Epithelial cell of esophagus (primary cell): ENCODE measurements at regions not wholly inside any gene's neighbourhood (a gene's known extent, or its start where the extent isn't known, plus 50 kb on each side); places are given as distances from the start of the nearest gene placed in this dataset.

Source experiments
- DNase-seq: peaks from one replicate; pipeline ENCODE4 v3.0.0; 2010; ENCODE audit warnings: low read depth
- H3K4me3 ChIP-seq: 2 replicates; pipeline ENCODE4 v1.5.1; 2011; ENCODE audit warnings: mild to moderate bottlenecking, low read length, control low read depth
- TF ChIP-seq, protein P1 (sequence below): IDR thresholded peaks from 2 replicates; pipeline ENCODE4 v1.5.1; 2011; ENCODE audit warnings: low read depth, mild to moderate bottlenecking, low read length, control low read depth, inconsistent platforms; ENCODE audit not compliant: insufficient read depth; ENCODE audit errors: missing control alignments

DNA sequence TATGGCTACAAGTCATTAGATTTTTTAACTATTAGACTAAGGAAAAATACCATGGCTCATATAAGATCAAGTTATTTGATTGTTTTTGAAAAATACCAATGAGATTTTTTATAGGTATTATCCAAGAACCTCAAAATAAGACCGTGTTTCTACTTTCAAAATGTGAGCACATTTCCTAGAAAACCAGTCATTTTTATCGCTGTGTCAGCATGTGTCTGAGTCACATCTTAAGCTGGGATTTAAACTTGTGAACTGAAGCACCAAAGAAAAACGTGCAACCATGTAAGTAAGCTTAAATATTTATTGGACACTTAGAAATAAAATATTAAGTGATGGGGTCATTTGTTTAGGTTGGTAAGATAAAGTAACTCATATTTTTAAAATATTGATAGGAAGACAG is 1676.0 kb upstream of the NUDT12 start:
- no peak overlapping the region for H3K4me3 ChIP-seq
- DNase-seq: no peak
- TF ChIP-seq, protein P1, sequence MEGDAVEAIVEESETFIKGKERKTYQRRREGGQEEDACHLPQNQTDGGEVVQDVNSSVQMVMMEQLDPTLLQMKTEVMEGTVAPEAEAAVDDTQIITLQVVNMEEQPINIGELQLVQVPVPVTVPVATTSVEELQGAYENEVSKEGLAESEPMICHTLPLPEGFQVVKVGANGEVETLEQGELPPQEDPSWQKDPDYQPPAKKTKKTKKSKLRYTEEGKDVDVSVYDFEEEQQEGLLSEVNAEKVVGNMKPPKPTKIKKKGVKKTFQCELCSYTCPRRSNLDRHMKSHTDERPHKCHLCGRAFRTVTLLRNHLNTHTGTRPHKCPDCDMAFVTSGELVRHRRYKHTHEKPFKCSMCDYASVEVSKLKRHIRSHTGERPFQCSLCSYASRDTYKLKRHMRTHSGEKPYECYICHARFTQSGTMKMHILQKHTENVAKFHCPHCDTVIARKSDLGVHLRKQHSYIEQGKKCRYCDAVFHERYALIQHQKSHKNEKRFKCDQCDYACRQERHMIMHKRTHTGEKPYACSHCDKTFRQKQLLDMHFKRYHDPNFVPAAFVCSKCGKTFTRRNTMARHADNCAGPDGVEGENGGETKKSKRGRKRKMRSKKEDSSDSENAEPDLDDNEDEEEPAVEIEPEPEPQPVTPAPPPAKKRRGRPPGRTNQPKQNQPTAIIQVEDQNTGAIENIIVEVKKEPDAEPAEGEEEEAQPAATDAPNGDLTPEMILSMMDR: no peak

DNA sequence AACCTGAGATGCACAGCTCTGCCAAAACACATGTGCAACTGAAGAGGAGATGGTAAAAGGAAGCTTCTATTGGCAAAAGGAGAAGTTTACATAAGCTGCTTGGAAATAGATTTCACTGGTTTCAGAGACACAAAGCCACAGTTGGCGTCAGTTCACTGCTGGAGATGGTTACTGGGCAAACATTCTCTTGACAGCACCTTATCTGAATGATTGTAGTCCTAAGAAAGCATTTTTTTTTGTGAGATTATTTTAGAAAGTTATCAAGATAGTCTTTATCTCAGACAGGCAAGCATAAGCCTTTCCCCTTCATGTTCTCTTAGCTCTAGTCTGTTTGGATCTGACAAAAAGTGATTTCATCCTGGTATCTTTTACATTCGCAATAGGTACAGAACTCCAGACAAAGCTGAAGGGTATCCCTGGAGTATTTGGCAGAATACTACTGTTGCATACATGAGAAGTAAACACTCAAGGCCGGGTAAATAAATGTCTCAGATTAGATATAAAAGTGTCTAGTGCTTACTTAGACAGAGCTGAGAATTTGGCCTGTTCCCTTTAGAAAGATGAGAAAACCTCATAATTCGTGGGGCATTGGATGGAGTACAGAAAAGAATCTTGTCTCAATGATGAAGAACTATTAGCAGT is 1668.0 kb upstream of the NUDT12 start:
- no peak for DNase-seq
- TF ChIP-seq, protein P1: no peak

DNA sequence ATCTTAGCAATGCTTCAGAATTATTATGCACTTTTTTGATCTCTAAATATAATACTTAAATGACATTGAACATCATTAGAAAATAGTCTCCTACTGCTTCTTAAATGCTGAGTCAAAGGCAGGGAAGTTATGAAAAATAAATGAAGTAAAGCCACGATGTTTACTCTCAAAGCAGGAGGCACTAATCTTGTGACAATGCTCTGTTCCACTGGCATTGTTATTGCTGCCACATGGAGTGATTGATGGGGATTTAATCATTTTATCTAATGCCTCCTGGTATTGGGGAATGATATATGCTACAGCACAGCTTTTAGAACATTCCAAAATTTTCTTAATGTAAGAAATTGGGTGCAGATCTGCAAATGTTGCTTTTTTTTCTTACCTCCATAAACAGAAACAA is 1655.4 kb upstream of the NUDT12 start:
- no peak for DNase-seq
- H3K4me3 ChIP-seq: no peak overlapping the region
- TF ChIP-seq, protein P1: no peak

More for the DNA sequence above, 1668.0 kb upstream of the NUDT12 start:
- no peak overlapping the region for H3K4me3 ChIP-seq

DNA sequence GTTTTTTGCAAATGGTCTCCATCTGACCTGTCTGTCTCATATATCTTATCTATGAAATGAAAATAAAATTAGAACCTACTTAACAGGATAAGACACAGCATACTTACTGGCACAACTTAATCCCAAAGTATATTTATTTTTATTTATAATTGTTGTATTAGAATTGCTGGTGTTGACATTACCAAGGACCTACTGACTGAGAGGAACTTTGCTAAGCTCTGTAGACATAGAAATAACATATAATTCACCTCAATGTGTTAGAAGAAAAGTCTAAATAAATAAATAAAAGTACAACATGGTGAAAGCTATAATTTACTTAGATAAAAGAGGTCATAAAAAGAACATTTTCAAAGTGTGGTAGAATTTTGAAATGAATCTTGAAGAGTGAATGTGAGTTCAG is 1650.5 kb upstream of the NUDT12 start:
- no peak for DNase-seq
- H3K4me3 ChIP-seq: no peak overlapping the region
- TF ChIP-seq, protein P1: no peak

DNA sequence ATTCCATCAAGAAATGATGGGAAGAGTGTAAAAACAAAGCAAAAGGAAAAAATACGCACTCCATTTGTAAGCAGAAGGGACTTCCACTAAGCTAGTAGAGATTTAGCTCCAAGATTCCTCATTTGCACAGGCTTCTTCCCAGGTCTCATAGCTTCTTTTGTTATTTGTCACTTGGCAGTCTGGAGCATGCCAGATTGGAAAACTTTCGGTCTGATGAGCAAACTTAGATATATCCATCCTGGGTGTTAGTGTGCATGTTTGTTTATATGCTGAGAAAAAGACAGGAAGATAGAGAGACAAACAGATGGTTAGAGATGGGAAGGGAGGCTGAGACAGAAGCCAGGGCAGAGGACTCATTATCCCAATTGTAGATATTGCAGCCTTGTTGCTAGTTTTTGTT is 1644.5 kb upstream of the NUDT12 start:
- H3K4me3 ChIP-seq: no peak overlapping the region
- TF ChIP-seq, protein P1: no peak
- no peak for DNase-seq

DNA sequence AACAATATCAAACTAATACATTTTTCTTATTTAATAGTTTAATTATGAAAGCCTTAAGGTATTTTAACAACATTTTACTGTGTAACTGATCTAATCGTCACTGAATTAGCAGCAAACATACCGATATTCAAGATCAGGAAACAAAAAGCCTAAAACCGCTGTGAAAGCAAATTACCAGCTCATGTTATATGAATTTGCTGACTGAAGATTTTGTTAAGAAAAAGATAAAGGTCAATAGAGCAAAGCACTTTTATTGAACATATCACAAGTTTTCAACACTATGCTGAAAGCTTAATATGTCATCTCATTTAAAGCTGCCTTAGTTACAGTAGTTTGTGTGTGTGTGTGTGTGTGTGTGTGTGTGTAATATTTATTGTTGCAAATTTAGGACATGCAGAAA is 1634.9 kb upstream of the NUDT12 start:
- TF ChIP-seq, protein P1: no peak
- DNase-seq: no peak

DNA sequence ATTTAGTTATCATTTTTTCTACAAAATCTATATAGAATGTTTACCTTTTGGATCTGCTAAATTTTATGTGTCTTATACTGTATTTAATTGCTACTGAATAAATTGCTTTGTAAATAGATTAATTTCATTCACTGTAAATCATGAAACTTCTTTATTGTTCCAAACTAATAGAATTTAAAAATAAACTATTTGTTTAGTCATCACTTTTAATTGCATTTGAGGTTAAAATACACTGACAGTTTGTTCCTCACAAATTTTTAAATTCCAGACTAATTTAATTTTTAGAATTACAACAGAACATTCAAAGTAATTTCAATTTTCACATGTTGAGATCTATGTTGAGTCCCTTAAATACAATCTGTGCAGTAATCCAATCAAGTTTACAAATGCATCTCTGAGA is 1633.2 kb upstream of the NUDT12 start:
- DNase-seq: no peak
- TF ChIP-seq, protein P1: no peak
- no peak overlapping the region for H3K4me3 ChIP-seq

More for the DNA sequence above, 1634.9 kb upstream of the NUDT12 start:
- no peak overlapping the region for H3K4me3 ChIP-seq
